GM18517 (cell line): ENCODE measurements at regions not wholly inside any gene's neighbourhood (a gene's known extent, or its start where the extent isn't known, plus 50 kb on each side); places are given as distances from the start of the nearest gene placed in this dataset.
"Not testable (repeated sequence)": the region's sequence is repeated elsewhere in the genome, so short reads cannot be mapped to it uniquely, and the experiment has no call there.

Experiments used
- ATAC-seq: cut with Tn5 transposase; IDR thresholded peaks from one replicate; pipeline ENCODE4 v1.9.1; 2021; ENCODE audit warnings: mild to moderate bottlenecking, moderate library complexity; ENCODE audit not compliant: unreplicated experiment

DNA sequence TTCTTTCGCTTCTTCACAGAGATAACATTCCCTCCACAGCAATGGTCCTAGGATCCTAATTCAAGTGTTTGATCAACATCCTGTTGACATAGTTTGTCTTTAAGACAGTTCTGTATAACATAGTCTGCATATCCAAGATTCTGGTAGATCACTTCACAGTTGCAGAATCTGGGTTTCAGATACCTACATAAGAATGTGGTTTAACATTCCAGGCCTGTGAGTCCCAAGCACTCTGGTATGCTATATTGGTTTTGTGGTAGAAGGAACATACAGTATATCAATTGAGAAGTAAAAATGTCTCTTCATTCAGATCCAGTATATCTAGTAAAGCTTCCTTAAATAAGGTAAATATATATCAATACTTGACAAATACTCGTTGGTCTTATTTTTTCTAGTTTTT, 914.2 kb upstream of the CDH6 start:
- ATAC-seq: no peak

DNA sequence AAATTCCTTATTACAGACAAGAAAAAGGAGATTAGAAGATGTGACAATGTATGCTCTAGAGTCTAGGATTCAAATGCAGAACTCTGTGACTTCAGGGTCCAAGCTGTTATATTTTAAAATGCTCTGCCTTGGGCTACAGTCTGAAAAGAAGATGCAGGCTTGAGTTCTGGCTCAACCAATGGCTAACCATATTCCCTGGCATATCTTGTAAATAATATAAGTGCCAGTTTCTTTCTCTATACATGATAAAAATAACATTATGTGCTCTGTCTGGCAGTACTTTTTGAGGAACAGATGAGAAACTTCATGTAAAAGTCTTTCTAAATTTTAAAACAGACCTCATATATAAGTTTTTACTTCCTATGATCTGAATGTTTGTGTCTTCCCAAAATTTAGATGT, 926.5 kb upstream of the CDH6 start:
- no peak for ATAC-seq

DNA sequence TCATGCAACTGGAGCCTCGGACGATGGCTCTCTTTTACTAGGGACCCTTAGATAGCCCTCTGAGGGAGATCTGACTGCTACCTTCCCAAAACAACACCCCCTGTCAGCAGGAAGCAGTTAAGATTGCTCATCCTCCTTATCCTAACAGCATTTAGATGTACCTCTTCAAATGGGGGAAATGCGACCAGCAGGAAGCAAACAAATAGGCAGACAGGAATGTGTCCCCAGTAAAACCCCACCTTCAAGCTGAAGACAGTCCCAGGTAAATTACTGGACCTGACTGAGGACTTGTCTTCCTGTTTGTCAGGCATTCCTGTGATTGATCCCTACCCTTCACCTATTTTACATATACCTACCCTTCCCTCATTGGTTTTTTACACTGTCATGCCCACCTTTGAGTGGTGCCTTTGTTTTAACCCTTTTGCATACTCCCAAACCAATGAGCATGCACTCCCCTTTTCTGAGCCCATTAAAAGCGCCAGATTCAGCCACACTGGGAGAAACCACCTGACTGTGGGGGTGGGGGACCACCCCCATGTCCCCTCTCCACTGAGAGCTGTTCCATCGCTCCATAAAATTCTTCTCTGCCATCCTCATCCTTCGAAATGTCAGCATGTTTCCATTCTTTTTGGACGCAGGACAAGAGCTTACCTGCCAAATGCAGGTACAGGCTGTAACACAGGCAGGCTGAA, 954.0 kb upstream of the CDH6 start:
- no peak for ATAC-seq

DNA sequence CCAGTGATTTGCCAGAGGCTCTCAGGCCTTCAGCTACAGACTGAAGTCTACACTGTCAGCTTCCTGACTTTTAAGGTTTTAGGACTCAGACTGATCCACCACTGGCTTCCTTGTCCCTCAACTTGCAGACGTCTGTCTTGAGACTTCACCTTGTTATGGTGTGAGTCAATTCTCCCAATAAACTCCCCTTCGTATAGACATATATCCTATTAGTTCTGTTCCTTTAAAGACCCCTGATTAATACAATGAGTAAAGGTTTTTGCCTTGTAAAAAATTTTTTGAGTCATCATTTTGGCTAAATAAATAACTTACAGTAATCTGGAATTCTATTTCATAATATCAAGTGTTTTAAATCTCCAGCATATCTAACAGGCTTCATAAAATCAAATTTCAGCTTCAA, 956.3 kb upstream of the CDH6 start:
- no peak for ATAC-seq

DNA sequence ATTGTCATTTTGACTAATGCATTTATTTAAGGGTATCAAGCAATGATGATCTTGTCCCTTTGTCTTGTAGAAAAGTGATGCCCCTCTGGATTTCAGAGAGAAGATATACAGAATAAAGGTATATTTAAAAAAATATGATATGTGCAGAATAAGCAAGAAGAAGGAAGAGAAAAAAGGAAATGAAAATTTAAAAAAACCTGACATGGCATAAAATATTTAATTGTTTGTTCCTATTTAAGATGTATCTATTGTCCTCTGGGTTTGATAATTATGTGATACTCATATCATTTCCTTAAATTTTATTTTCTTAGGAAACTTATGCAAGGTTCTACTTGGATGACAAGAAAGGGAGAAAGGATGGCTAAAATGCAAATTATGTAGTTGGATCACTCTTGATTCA, 983.7 kb upstream of the CDH6 start:
- no peak for ATAC-seq

DNA sequence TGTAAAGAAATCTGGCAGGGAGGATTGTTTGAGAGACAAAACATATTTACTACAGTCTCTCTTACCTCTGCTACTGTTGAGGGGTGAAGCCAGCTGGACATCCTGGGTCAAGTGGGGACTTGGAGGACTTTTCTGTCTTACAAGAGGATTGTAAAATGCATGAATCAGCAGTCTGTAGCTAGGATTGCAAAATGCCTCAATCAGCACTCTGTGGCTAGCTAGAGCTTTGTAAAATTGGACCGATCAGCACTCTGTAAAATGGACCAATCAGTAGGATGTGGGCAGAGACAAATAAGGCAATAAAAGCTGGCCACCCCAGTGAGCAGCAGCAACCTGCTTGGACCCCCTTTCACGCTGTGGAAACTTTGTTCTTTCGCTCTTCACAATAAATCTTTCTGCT, 995.8 kb upstream of the CDH6 start:
- ATAC-seq: no peak

DNA sequence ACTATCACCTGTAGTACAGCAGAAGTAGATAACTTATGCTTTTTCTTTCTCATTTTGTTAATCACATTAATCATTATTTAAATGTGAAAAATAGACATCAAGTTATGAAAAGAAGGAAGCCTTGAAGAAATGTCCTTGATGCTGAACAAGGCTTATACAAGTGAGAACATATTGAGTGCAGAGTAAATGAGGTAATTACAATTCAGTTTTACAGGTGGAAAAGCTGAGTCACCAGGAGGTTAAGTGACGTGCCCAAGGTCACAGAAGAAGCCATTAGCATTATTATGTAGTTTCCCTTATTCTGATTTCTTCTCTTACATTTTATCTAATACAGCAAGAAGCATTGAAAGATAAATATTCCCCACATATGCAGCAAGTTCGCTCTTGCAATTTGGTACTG, 998.5 kb upstream of the CDH6 start:
- no peak for ATAC-seq

DNA sequence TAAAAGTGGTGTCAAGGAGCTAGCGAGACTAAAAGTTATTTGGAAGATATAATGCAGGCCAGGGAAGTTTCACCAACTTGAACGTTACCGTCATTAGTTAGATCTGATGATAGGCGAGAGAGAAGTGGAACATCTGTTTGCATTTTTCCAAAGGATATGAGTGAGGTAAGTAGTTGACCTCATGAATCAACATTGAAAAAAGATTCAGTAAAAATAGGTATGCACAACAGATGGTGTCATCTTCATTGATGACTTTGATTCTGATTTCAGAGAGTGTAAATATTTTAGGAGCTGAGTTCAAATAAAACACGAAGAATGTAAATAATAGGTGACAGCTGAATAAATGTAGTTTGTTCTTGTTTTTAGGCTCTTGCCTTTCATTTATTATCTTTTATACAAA, 998.9 kb upstream of the CDH6 start:
- no peak for ATAC-seq

DNA sequence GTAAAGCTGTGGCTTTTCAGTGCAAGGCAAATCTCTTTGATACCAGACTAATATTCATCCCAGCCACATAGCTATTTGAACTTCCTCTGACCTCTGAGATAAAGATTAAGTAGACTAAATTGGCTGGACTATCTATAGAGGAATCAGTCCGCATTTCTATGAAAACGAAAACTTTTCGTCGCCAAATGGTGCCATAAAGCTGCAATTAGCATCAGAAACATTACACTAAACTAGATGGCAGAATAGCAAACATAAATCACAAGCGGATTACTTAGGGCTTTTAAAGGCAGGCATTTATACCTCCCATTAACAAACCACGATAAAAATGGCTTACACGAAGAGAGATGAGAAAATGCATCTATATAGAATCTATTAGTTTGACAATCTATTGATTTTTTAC, 1009.7 kb upstream of the CDH6 start:
- no peak for ATAC-seq

DNA sequence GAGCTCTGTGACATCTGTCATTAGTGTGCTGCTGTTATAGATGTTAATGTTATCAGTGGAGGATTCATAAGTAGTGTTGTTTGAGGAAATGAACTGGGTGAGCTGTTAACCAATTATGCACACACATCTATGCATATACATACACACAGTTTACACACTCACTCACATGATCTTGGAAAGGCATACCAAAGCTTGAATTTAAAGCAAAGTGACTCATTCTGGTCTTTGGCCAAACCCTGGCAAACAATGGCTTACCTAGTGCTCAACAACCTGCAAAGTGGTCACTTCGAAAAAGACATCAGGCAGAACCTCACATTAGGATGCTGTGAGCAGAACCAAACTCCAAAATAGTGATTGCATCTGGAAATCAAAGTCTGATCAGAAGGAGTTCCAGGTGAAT, 1037.3 kb upstream of the CDH6 start:
- ATAC-seq: no peak

DNA sequence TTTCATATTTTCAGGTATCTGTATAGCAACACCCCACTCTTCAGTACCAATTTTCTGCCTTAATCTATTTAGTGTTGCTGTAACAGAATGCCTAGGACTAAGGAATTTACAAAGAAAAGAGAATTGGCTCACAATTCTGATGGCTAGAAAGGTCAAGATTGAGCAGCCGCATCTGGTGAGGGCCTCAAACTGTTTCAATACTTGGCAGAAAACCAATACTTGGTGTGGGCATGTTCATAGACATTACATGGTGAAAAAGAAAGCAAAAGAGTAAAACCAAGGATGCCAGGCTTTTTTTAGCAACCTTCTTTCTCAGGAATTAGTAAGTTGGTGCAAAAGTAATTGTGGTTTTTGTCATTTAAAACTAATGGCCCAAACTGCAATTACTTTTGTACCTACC, 1041.1 kb upstream of the CDH6 start:
- no peak for ATAC-seq

DNA sequence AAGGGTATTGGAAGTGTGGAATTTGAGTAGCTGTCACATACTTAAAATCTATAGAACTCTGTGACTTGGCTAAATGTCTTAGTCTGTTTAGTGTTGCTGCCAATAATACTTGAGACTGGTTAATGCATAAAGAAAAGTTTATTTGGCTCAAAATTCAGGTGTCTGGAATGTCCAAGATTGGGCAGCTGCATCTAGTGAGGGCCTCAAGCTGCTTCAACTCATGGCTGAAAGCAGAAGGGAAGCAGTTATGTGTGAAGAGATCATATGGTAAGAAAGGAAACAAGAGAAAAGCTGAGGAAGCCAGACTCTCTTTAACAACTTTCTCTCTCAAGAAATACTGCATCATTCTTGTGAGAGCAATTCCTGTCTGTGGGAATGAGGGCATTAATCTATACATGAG, 1043.3 kb upstream of the CDH6 start:
- ATAC-seq: no peak

DNA sequence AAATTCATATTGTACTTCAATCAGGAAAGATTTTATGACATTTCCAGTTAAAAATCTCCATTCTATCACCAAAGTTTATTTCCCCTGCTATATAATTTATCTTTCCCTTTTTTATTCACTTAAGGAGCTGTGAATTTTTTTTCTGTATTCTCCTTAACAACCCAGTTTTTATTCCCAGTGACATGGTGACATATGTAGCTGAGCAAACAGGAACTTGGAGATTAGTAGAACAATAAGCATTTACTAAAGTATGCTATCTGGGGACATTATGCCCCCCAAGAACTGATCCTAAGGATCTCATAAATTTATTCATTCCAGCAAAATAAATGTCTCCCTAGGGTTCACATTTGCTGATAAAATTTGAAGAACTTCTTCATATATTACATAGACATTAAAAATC, 1044.0 kb upstream of the CDH6 start:
- no peak for ATAC-seq

DNA sequence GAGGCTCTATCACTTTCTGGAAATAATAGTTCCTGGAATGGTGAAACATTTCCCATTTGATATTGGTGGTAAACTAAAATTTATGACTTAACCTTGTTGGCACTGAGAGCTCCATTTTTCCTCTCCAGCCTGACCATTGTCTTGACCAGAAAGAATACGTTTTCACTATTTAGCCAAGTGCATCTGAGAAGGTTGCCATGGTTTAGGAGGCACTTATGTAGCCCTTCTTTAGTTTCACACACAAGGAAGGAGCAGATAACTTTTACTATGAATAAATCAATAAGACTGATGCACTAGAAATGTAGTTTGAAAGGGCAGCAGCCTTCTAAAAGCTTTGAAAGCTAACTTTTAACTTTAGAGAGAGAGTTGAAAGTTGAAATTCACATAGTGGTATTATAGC, 1045.5 kb upstream of the CDH6 start:
- no peak for ATAC-seq

DNA sequence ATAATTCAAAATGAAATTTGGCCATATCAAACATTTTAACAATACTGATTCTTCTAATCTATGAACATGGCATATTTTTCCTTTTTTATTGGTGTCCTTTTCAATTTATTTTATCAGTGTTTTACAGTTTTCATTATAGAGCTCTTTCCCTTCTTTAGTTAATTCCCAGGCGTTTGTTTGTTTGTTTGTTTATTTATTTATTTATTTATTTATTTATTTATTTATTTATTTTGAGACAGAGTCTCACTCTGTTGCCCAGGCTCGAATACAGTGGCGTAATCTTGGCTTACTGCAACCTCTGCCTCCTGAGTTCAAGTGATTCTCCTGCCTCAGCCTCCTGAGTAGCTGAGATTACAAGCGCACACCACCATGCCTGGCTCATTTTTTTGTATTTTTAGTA, 1049.4 kb upstream of the CDH6 start:
- ATAC-seq: not testable (repeated sequence)

DNA sequence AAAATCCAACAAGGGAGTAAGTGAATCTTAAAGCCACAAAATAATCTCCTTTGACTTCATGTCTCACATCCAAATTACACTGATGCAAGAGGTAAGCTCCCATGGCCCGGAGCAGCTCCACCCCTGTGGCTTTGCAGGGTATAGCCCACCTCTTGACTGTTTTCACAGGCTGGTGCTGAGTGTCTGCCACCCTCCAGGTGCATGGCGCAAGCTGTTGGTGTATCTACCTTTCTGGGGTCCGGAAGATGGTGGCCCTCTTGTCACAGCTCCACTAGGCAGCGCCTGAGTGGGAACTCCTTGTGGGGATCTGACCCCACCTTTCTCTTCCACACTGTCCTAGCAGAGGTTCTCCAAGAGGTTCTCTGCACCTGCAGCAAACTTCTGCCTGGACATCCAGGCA, 1051.1 kb upstream of the CDH6 start:
- ATAC-seq: no peak

DNA sequence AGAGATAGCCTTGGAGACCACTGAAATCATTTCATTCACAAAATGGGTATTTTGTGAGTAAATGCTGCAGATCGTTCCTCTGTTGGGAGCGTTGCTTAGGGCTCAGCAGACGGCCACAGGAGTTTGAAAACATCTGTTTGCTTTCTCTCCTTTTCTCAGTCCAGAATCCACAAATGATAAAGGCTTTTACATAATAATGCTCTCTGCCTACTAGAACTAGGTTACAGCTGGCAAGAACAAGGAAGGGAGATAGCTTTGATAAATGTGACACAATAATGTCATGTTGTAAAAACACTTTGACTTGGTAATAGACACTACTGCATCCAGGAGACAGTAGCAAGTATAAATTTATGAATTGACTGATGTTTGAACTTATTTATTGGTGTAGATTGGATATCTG, 1072.4 kb upstream of the CDH6 start:
- ATAC-seq: no peak

DNA sequence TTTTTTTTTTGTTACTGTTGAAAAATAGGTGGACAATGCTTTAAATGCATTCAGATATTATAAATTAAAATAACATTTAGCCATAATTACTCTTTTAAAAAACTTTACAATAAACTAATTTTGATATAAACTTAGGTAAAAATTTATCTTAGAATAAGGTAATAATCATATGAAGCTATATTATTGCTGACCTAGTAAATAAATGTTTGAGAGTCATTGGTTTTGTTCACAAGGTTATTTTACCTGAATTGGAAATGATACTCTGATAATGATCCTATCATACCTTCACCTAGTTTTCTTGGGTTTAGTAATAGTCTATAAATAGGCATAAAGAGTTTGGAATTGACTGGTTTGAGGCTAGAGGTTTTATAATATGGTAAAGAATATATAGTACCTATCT, 1076.4 kb upstream of the CDH6 start:
- ATAC-seq: no peak

DNA sequence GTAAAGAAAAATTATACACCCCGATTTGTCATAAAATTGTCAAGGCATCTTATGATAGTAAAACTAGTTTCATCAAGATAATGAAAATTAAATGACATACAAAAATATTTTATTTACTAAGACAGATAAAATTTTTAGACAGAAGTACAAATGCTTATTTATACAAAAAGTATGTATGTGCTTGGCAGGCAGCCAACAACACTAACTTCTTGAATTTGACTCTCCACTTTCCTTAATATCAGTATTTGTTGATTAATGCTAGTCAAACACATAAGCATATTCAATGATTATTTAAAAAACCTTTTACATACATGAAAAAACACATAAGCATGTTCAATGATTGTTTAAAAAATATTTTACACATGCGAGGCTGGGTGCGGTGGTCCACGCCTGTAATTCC, 1079.9 kb upstream of the CDH6 start:
- ATAC-seq: no peak

DNA sequence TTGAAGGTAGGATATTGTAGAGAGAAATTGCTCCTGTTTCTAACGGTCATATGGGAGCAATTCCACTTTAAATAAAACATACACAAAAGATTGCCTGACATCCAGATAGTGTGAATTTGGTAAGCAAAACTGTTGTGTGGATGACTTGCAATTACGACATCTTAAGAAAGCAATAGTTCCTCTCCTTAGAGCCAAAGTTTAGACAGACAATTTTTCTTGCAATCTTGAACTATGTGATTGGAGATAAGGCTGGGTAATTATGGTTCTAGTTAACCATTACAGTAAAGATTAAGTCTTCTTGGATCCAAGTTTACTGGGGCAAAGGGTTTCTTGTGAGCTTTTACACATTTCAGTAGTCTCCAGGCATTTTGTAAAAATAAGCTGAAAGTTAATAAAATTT, 1080.6 kb upstream of the CDH6 start:
- ATAC-seq: no peak

DNA sequence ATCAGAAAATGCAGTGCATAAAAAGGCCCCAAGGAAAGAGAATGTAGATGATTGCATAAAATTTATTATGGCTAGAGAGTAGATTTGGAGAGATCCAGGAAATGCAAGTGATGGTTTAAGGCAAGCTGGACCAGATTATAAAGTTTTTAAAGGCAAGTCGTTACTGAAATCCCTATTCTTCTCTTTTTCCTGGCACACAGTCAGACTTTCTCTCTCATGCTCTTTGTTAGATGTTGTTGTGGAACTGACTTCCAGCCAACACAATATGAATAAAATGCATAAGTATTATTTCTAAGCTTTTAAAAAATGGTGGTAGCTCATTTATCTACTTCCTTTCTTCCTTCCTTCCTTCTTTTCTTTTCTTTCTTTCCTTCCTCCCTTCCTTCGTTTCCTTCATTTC, 1085.4 kb upstream of the CDH6 start:
- ATAC-seq: no peak

DNA sequence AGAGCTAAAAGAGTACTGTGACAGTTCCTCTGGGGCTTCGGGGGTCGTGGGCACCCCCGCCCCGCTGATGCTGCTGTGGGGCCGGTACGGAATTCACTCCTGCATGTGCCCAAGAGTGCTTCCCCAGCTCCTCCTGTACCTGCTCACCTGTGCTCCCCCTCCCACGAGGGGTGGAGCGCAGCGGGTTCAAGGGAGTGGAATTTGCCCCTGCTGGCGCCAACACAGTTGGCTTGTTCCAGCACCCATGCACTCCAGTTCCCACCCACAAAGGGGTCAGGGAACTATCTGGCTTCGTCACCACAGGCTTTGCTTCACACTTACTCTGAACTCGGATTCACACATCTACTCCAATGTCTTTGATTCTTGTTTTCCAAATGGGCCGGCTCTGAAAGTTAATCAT, 1086.9 kb upstream of the CDH6 start:
- ATAC-seq: no peak

DNA sequence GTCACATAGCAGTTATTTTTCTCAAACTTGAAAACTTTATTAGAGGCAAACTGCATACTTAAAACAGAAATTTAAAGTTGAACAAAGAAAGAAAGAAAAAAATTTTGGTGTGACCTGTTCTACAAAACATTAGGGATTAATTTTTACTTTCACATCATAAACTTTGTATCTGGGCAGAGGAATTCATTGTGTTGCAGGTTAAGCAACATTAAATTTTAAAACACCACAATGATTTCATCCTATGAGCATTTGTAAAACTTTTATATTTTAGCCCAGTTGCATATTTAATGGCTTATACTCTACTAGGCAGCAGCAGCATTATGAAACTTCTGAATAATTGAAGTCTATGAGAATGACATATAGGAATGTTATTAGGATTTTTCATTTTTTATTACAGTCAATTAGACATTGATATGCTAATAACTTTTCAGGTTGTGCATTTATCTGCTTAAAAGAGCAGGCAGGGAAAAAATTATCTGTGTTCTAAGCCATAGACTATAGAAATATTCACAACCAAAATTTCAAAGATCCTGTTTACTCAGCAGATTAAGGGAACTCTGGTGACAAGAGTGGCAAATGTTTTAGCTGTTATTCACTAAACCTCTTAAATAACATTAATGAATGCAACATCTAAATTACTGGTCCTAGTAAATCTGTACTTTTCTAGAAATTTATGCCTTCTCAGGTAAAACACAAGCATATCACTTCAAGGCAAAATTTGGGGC, 1088.5 kb upstream of the CDH6 start:
- ATAC-seq: no peak
